NCI-H1105 (cell line): ENCODE measurements at regions not wholly inside any gene's neighbourhood (a gene's known extent, or its start where the extent isn't known, plus 50 kb on each side); places are given as distances from the start of the nearest gene placed in this dataset.
A peak's percentile ranks its signal among the peaks of the same experiment; 100 is the strongest.

Experiments used
- DNase-seq: peaks from one replicate; lab custom pipeline; 2025; lab: John Stamatoyannopoulos, UW

DNA sequence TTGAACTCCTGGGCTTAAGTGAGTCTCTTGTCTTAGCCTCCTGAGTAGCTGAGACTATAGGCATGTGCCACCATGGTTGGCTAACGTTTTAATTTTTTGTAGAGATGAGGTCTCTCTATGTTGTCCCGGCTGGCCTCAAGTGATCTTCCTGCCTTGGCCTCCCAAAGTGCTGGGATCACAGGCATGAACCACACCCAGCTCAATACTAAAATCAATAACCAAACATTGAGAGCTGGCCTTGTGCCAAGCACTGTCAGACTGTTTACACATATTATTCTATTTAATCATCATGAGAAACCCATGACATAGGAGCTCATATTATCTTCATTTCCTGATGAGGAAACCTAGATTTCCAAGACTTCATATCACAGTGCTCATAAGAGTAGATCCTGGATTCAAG is 251.2 kb downstream of the BAMBI start:
- no peak for DNase-seq

DNA sequence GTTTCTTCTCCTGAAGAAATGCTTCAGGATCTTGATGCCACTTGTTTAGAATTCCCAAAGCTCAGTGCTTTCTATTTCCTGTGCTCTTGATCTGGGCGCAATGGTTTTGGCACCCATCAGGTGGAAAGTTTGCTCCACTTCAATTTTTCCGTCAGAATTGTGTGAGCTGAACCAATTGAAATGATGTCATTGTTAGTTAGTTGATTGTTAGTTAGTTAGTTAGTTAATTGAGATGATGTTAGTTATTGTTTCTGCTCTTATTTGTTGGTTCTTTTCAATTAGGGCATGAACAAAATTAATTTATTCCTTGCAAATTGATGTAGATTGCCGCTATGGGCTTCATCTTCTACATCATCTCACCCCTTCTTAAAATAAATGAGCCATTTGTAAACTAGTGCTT is 252.6 kb downstream of the BAMBI start:
- no peak for DNase-seq

DNA sequence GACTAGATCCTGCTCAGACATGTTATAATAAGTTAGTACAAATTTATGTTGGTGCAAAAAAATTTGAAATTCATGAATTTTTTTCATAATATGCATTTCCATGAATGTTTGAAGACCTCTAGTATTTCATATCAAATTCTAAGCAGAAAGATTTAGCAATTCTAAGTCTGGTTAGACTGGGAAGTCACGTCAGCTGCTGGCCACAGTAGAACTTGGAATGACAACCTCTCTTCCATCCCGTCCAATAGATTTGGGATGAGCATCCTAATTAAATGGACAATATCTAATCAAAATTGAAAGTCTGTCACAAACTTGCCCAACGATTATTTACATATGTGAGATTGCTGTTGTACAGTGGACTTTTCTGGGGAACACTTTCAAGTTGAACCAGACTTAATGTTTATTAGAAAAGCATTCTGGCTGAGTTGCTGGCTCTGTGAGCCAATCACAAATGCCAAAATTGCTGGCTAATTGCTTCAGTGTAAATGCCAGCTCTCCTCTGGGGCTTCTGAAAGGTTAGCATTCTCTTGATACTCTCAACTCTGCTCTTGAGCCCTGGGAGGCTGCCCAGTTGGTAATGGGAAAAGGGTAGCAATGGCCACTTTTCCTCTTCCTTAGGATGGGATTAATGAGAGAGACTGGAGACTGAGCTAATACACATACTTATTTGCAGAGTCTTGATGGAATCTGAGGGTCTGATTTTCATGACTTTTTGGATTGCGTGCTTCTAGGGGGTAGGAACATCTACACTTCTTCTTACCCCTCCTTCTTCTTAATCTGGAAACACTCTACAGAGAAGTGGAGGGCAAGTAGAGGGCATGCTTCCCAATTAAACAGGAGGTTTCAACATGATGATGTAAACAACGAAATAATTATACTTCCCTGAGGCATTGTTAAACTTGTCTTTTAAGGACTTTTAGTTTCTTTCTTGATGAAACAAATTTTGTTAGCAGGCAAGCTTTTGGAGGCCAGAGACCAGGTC is 253.5 kb downstream of the BAMBI start:
- no peak for DNase-seq

DNA sequence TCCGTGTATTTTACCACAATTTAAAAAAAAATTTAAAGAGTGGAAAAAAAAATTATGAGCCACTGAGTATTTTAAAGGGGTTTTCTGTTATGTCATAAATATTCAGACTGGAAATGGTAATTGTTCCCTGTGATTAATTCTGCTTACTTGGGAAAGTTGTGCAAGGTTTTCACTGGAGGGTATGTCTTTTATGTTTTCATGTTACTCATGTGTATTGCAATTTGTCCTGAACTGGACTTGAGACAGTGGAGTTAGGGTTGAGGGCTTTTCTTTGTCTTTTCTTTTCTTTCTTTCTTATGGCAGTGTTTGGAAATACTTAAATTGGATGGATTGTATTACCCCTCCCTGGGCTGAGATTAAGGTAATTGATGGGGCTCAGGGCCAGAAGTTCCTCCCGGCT is 257.7 kb downstream of the BAMBI start:
- DNase-seq: no peak

DNA sequence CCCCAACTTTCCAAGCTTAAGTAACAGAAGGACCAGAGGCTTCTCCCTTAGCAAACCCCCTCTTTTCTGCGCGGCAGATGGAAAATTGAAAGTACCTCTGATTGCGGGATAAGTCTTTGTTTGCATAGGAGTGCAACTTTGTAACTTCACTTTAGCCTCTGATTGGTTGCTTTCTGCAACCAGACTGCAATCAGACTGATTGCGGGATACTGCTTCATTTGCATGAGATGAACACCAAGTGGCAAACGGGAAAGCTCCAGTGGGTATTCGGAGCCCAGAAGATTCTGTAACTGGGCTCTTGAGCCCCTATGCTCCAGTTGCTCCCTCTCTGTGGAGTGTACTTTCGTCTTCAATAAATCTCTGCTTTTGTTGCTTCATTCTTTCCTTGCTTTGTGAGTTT is 260.6 kb downstream of the BAMBI start:
- DNase-seq: no peak

DNA sequence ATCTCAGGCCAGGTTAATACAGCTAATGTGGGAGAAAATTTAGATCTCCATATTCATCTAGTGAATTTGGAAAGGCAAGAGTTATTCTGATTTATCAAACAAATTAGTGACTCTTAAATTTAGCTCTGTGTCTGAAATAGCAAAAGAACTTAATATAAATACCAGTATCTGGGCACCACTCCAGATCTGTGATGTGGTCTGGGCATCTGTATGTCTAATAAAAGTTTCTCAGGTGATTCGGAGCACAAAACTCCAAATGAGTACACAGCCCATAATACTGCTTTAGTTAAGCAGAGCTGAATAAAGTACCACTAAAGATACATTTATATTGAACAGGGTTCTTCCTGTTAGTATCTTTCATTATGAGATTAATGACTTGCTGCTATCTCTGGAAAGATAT is 261.4 kb downstream of the BAMBI start:
- no peak for DNase-seq

DNA sequence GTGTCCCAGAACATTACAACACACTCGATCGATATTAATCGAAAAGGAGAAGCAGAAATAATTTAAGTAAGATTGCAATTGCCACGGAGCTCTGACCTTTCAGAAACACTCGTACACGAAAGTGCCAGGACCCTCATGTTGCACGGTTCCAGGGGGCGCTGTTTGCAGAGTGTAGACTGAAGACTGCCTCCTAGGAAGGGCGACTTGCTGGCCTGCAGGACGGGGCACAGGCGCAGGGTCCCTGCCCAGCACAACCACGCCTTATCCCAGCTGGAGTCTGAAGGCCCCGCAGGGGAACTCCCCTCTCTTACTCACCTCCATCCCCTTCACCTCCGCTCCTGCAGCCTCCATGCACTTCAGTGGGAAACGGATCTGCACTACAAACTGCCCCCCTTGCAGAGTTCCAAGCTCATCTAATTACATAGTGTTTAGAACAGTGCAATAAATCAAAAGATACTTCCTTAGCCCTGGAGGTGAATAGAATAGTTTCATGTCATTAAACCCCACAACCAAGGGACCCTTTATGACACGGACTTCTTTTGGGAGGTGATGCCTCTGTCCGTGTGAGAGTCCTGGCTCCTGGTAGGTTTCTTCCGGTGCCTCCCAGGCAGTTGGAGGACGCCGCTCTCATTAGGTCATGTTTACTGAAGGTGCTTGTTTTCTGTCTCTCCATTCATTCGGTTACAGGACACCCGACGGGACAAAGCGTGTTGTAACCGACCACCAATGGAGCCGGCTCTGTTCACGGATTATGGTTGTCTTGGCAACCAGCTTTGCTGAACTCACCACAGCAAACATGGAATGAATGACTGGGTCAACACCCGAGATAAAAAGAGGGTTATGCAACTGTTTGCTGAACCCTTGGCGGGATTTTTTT is 262.2 kb downstream of the BAMBI start:
- peak; percentile 55 for DNase-seq

DNA sequence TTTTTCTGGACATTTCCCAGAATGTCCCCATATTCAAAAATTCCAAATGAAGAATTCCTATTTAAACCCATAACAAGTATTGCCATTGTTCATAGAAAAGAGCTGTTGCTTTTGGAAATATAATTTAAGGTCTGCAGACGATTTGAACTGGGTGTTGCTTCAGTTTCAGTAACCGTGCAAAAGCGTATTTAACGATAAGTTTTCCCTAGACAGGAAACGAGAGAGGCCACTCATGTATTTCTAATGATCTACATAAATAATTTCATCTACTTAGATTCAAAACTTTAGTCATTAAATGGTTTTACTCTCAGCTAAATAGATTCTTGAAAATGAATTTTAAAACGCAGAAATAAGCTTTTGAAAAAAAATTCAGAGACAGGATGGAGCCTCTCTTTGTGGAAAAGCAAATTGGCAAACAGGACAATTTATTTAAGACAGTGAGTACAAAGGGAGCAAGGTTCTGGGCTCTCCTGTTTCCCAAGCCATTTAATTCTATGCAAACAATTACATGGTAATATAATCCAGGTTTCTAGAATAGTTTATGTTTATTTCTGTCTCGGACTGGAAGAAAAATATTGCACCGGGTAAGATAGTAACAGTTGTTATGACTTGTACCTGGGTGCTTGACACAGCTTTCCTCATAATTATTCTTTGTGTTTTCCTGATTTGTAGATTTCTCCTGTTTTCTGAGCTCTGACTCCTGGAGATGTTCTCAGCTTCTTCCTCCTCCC is 263.0 kb downstream of the BAMBI start:
- no peak for DNase-seq

DNA sequence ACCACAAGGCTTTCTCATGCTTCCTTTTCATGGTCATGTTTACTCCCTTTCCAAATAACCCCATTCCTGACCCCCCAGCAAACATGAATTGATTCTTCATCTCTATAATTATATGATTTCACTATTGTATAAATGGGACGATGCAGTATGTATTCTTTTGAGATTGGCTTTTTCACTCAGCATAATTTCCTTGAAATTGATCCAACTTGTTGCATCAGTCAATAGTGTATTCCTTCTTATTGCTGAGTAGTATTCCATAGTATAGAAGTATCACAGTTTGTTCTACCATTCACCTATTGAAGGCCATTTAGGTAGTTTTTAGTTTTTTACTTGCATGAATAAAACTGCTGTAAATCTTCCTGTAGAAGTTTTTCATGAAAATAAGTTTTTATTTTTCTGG is 264.7 kb downstream of the BAMBI start:
- no peak for DNase-seq

DNA sequence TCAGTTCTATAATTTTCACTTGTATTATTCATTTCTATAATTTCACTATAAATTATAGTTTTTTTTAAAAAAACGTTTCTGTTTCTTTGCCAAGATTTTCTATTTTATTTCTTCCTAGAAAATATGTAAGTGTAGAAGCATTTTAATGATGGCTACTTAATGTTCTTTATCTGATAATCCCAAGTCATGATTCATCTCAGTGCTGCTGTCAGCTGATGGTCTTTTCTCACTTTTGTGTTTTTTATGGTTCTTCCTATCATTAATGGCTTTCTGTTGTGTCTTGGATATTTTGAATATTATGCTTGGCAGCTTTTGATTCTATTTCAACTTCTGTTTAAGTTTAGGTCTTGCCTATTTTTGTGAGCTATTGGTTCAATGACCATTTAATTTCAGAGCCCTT is 268.6 kb downstream of the BAMBI start:
- DNase-seq: no peak

DNA sequence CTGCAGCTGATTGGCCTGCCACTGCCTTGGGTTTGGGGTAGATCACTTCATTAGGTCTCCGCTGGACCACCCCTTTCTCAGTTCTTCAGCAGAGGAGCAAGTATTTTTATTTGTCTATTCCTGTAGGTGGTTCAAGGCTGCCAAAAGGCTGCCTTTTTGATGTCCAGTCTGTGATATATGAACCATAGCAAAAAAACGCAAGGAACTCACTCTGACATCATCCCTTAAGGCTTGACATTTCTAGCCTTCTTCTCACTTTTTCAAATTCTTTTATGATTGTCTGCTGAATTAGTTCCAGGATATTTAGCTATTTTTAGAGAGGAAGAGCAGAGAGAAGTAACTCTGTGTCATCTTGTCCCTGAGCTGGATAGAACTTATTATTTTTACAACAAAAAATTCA is 269.2 kb downstream of the BAMBI start:
- DNase-seq: no peak

DNA sequence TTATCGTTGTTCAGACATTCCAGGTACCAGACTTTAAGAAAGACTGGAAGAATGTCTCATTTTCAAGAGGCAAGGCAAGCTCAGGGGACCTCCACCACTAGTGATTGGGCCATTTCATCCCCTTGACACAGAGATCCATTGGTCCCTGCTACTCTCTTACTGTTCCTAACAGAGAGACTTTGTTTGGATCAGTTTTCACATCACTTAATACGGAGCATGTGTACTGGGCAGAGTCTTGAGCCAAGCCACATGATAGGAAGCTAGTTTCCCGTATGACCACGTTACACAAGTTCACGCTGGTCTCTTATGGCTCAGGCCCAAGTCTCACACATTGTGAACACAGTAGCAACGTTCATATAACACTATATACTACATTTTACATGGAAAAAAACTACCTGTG is 269.9 kb downstream of the BAMBI start:
- no peak for DNase-seq

DNA sequence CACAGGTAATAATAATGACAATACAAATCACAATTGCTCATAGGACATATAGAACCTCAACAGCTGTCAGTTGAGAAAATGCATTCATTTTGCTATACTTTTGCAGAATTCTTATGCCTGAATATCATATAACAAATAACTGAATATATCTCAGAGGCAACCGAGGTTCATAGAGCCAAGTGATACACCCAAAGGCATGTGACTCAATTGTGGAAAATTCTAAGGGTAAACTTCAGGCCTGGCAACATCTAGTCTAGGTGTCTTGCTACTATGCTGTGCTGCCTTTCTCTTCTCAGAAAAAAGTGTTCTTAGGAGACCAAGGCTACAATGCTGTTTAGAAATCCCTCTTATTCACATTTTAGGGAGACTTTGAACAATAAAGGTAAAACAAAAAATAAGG is 270.7 kb downstream of the BAMBI start:
- no peak for DNase-seq

DNA sequence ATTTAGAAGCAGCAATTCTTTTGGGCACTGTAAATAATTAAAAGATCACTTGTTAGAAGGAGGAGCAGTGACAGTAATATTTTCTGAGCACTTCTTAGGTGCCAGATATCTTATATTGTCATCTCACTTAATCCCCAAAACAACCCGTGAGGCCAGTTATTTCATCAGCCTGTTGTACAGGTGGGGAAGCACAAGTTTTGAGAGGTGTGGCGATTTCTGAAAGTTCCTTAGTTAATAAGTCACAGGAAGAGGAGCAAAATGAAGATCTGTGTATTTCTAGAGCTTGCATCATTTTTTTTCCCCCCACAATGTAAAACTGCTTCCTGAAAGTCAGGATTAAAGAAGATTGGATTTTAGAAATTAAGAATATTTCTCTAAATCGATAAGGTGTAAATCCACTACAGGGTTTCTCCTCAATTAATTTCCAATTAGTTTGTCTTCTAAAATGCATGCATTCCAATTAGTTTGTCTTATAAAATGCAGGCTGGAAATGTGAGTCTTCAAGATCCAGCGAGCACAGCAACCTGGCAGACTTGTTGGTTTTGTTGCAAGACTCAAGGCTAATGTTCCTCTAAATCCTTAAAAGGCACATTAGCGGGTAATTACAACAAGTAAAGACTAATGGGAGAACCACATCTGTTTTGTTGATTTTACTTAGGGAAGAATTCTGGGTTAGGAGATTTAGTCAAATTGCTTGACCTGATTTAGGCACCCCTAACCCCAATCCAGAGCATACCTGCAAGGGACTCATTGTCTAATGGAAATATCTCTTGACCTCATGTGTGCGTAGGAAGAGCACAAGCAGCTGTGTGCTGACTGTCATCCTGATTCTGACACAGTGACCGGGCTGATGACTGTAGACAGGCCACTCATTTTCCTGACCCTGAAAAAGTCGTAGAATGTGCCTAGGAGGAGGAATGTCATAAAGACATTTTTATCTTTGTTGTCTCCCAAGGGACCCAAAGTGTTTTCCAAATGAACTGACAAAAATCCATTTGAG is 272.0 kb downstream of the BAMBI start:
- no peak for DNase-seq

DNA sequence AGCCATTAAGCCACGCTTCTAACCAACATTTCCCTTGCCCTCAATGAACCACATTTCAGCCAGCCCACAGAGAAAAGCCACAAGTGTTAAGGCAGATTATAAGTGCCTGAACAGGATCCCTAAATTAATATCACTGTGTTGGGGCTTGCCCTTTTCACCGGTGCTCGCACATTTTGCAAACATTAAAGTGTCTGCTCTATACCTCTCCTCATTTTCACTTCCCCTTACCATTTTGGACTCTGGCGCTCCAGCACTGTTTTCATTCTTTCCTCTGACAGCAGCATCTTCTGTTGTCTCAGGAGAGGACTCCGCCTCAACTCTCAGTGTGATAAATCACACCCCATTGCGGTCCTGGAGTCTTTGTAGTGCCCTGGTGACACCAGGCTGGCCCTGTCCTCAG is 274.2 kb downstream of the BAMBI start:
- DNase-seq: no peak

DNA sequence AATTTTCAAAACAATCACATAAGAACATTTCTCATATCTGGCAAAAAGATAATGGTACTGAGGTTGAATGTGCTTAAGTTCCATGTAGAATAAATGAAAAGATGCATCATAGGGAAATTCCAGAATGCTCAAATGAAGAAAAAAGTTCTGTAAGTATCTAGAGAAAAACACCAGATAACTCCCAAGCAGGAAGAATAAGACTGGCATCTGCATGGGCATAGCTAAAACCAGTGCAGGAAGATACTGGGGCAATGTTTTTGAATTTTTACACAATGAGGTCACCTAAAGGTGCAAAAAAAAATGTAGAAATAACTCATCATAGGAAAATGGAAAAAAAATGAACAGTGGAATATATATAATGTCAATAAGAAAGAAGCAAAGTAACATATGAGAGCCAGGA is 275.2 kb downstream of the BAMBI start:
- DNase-seq: no peak

DNA sequence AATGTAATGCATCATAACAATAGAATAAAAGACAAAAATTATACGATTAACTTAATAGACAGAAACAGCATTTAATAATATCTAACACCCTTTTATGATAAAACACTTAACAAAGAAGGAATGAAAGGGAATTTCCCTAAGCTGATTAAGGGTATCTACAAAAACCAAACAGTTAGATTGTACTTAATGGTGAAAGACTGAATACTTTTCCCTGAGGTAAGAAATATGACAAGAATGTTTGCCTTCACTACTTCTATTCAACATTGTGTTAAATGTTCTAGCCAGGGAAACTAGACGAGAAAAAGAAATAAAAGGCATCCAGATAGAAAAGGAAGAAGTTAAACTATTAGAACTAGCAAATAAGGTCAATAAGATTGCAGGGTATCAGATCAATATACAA is 276.9 kb downstream of the BAMBI start:
- no peak for DNase-seq

DNA sequence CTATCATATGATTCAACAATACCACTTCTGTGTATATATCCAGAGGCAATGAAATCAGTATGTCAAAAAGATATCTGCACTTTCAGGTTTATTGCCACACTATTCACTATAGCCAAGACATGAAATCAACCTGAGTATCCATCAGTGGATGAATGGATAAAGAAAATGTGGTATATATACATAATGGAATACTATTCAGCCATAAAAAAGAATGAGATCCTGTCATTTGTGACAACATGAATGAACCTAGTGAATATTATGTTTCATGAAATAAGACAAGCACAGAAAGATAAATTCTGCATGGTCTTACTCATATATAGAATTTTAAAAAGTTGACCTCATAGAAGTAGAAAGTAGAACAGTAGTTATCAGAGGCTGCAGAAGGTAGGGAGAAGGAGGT is 281.1 kb downstream of the BAMBI start:
- no peak for DNase-seq

DNA sequence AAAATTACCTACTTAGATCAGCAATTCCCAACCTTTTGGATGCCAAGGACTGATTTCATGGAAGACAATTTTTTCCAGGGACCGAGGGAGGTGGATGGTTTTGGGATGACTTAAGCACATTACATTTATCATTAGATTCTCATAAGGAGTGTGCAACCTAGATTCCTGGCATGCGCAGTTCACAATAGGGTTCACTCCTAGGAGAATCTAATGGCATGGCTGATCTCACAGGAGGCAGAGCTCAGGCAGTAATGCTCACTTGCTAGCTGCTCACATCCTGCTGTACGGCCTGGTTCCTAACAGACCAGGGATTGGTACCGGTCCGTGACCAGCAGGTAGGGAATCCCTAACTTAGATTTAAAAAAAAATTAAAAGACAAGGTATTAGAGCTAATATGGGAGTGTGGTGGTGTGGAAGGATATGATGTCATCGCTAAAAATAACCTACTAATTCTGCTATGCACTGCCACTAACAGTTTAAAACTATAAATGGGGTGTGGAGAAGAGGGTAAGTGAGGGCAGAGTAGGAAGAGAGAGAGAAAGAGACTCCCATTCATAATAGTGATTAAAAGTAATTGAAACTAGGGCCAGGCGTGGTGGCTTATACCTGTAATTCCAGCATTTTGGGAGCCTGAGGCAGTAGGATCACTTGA is 282.7 kb downstream of the BAMBI start:
- DNase-seq: no peak

DNA sequence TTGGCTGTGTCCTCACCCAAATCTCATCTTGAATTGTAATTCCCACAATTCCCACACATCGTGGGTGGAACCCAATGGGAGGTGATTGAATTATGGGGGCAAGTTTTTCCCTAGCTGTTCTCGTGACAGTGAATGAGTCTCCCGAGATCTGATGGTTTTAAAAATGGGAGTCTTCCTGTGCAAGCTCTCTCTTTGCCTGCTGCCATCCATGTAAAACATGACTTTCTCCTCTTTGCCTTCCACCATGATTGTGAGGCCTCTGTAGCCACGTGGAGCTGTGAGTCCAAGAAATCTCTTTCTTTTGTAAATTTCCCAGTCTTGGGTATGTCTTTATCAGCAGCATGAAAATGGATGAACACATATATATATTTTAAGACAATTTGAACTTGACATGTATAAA is 285.4 kb downstream of the BAMBI start:
- DNase-seq: no peak
